Lung (tissue), 11 donors: ENCODE measurements at regions not wholly inside any gene's neighbourhood (a gene's known extent, or its start where the extent isn't known, plus 50 kb on each side); places are given as distances from the start of the nearest gene placed in this dataset.

Experiments used
- ATAC-seq: fragments of 200-7000 bp; cut with Tn5 transposase; one replicate; pipeline ENCODE4 v1.9.1; 2020; ENCODE audit warnings: moderate number of reproducible peaks; ENCODE audit not compliant: insufficient read depth, low FRiP score
- DNase-seq, 3 donors: peaks; one replicate each; pipeline ENCODE4 v3.0.0-alpha.2; 2013 to 2017
- H3K27ac ChIP-seq, 2 donors: one replicate each; pipeline ENCODE4 v1.5.1; 2013; ENCODE audit warnings: mild to moderate bottlenecking in 2 of 2, moderate library complexity in 2 of 2, control low read depth in 1 of 2, inconsistent platforms in 1 of 2, low read depth in 1 of 2, low read length in 1 of 2
- H3K27me3 ChIP-seq, 3 donors: one replicate each; pipeline ENCODE4 v1.5.1; 2013; ENCODE audit warnings: low read length in 2 of 3; ENCODE audit not compliant: control insufficient read depth in 3 of 3, insufficient read depth in 3 of 3
- H3K36me3 ChIP-seq, 4 donors: one replicate each; pipeline ENCODE4 v1.5.1; 2013; ENCODE audit warnings: low read length in 4 of 4, mild to moderate bottlenecking in 1 of 4, moderate library complexity in 1 of 4; ENCODE audit not compliant: control insufficient read depth in 4 of 4, insufficient read depth in 4 of 4
- H3K4me1 ChIP-seq, 5 donors: one replicate each; pipeline ENCODE4 v1.5.1; 2013; ENCODE audit warnings: low read length in 5 of 5, mild to moderate bottlenecking in 2 of 5, moderate library complexity in 1 of 5; ENCODE audit not compliant: control insufficient read depth in 5 of 5, insufficient read depth in 5 of 5
- H3K4me3 ChIP-seq: one replicate; pipeline ENCODE4 v1.5.1; 2013; ENCODE audit warnings: mild to moderate bottlenecking, control low read depth, moderate library complexity
- H3K9ac ChIP-seq, 2 donors: one replicate each; pipeline ENCODE4 v1.5.1; 2013; ENCODE audit warnings: low read length in 2 of 2, control low read depth in 1 of 2; ENCODE audit not compliant: insufficient read depth in 1 of 2
- H3K9me3 ChIP-seq, 4 donors: one replicate each; pipeline ENCODE4 v1.5.1; 2013; ENCODE audit warnings: low read length in 3 of 4, mild to moderate bottlenecking in 1 of 4, moderate library complexity in 1 of 4; ENCODE audit not compliant: control insufficient read depth in 4 of 4, insufficient read depth in 3 of 4
- CTCF ChIP-seq: IDR thresholded peaks from 2 replicates; pipeline ENCODE4 v1.5.1; 2012; ENCODE audit warnings: mild to moderate bottlenecking; ENCODE audit errors: control extremely low read depth, extremely low read depth
- WGBS, 2 donors: extraction: QIAGEN DNeasy Blood & Tissue Kit; methylation state at CpG; one replicate each; pipeline ENCODE4 v1.1.7; 2013; 5-methylcytosine and 5-hydroxymethylcytosine counted together
- donor health status: control.
- donor health status: control.
- donor health status: Bipolar disorder and iron deficiency.
- donor health status: healthy.
- donor health status: DM: yes; HTN: yes; CAD: no.

- Histone ChIP-seq H3K36me3 (no peaks in the 10 kb centered on the region), H3K9me3 (no peaks in the 10 kb centered on the region), H3K27ac (no peak overlapping the region), H3K9ac (no peak overlapping the region), H3K27me3 (no peaks in the 10 kb centered on the region), H3K4me1 (peaks cover 0 to 19% (median 0%) of the 10 kb centered on the region in 5 donors), H3K4me3 (no peak overlapping the region)
- no peak for TF ChIP-seq CTCF
- no peak for DNase-seq
- no peak for ATAC-seq
These were observed 253.2 kb downstream of the IPO8 start for GRCh38 chr12:30442461-30442860.

GRCh38 chr12:30440826-30441602 lies 254.7 kb downstream of the IPO8 start:
- WGBS, 2 donors, result 88% methylated on average over 7 of the region's 7 CpGs
- TF ChIP-seq CTCF, result no peak

GRCh38 chr12:30439201-30439600 lies 256.5 kb downstream of the IPO8 start:
- Histone ChIP-seq H3K36me3 (no peaks in the 10 kb centered on the region), H3K4me1 (peaks cover 0 to 26% (median 0%) of the 10 kb centered on the region in 5 donors), H3K9me3 (no peaks in the 10 kb centered on the region), H3K4me3 (no peak overlapping the region), H3K27me3 (no peaks in the 10 kb centered on the region), H3K9ac (no peak overlapping the region), H3K27ac (no peak overlapping the region)
- TF ChIP-seq CTCF, result no peak
- no peak for ATAC-seq
- DNase-seq, result no peak
- WGBS, 2 donors, result 81 to 91% methylated on average over 4 of the region's 4 CpGs

More at GRCh38 chr12:30440826-30441602, 254.7 kb downstream of the IPO8 start:
- Histone ChIP-seq H3K27ac (no peak overlapping the region), H3K9ac (no peak overlapping the region), H3K36me3 (no peaks in the 10 kb centered on the region), H3K9me3 (no peaks in the 10 kb centered on the region), H3K27me3 (no peaks in the 10 kb centered on the region), H3K4me3 (no peak overlapping the region), H3K4me1 (peaks cover 0 to 26% (median 0%) of the 10 kb centered on the region in 5 donors)
- ATAC-seq, result no peak
- DNase-seq, result peak in 2 of 3 donors; percentile 22 to 27

- ATAC-seq, result no peak
These were observed 257.0 kb downstream of the IPO8 start for GRCh38 chr12:30438601-30439041.

More at GRCh38 chr12:30438601-30439041, 257.0 kb downstream of the IPO8 start:
- no peak for TF ChIP-seq CTCF
- DNase-seq, result peak in 2 of 3 donors; percentile 6 to 11
- Histone ChIP-seq H3K27me3 (no peaks in the 10 kb centered on the region), H3K27ac (no peak overlapping the region), H3K9me3 (no peaks in the 10 kb centered on the region), H3K36me3 (no peaks in the 10 kb centered on the region), H3K4me3 (no peak overlapping the region), H3K4me1 (peaks cover 0 to 26% (median 0%) of the 10 kb centered on the region in 5 donors), H3K9ac (no peak overlapping the region)
- WGBS, 2 donors, result 32 to 71% methylated on average over 1 of the region's 1 CpG
